ENCODE measurements at regions not wholly inside any gene's neighbourhood (a gene's known extent, or its start where the extent isn't known, plus 50 kb on each side); places are given as distances from the start of the nearest gene placed in this dataset.

- H4K20me1 ChIP-seq (ENCODE audit: control insufficient read depth, extremely low read depth, insufficient read depth, low read length), result no peaks in the 10 kb centered on the region
- dilution Hi-C loops (cut with MboI; ENCODE audit: extremely low pct_ligation_motif_present, low sequenced_read_pairs), result no loop called here
- H3K9me1 ChIP-seq (ENCODE audit: control insufficient read depth, extremely low read depth, insufficient read depth, low read length), result no peaks in the 10 kb centered on the region
- DNase-seq (ENCODE audit: low read depth, low spot score) (no peak), FAIRE-seq (peak; percentile 39)
- TF ChIP-seq EZH2 (IDR thresholded peaks at IDR 0.05; ENCODE audit: low read length) (no peak), CTCF (optimal IDR thresholded peaks at IDR 0.05 in 1 of 3, IDR thresholded peaks at IDR 0.05 in 1 of 3, conservative IDR thresholded peaks at IDR 0.05 in 1 of 3; ENCODE audit: extremely low read depth in 1 of 3, insufficient read depth in 2 of 3, low read length in 3 of 3) (no peak)
- no peak overlapping the region for H2AFZ ChIP-seq (ENCODE audit: control insufficient read depth, low read length)
- no peak overlapping the region for H3K9ac ChIP-seq (ENCODE audit: control insufficient read depth, extremely low read depth, insufficient read depth, low read length)
- H3K27ac ChIP-seq (ENCODE audit: control insufficient read depth, insufficient read depth, low read length), result no peak overlapping the region
- H3K4me1 ChIP-seq (ENCODE audit: control insufficient read depth, extremely low read depth, insufficient read depth, low read length), result no peaks in the 10 kb centered on the region
- no peaks in the 10 kb centered on the region for H3K27me3 ChIP-seq (ENCODE audit: control insufficient read depth, extremely low read depth, insufficient read depth, low read length)
- H3K9me3 ChIP-seq (ENCODE audit: control insufficient read depth, low read depth, low read length), result no peaks in the 10 kb centered on the region
- no peak overlapping the region for H3K4me3 ChIP-seq (ENCODE audit: control insufficient read depth in 2 of 3, extremely low read depth in 1 of 3, insufficient read depth in 2 of 3, low read depth in 1 of 3, low read length in 3 of 3)
- no peaks in the 10 kb centered on the region for H3K79me2 ChIP-seq (ENCODE audit: control insufficient read depth, insufficient read depth, low read length)
- H3K36me3 ChIP-seq (ENCODE audit: control insufficient read depth in 2 of 2, extremely low read depth in 1 of 2, insufficient read depth in 2 of 2, low read length in 2 of 2), result no peaks in the 10 kb centered on the region
- no peak overlapping the region for H3K4me2 ChIP-seq (ENCODE audit: control insufficient read depth, extremely low read depth, insufficient read depth, low read depth, low read length)
Measured at GRCh38 chr2:216804357-216805350, 55.2 kb downstream of the TNP1 start.

- Histone ChIP-seq H3K79me2 (ENCODE audit: control insufficient read depth, insufficient read depth, low read length) (no peaks in the 10 kb centered on the region), H2AFZ (ENCODE audit: control insufficient read depth, low read length) (no peak overlapping the region), H4K20me1 (ENCODE audit: control insufficient read depth, extremely low read depth, insufficient read depth, low read length) (no peaks in the 10 kb centered on the region), H3K4me2 (ENCODE audit: control insufficient read depth, extremely low read depth, insufficient read depth, low read depth, low read length) (no peak overlapping the region), H3K4me3 (ENCODE audit: control insufficient read depth in 2 of 3, extremely low read depth in 1 of 3, insufficient read depth in 2 of 3, low read depth in 1 of 3, low read length in 3 of 3) (no peak overlapping the region), H3K9me3 (ENCODE audit: control insufficient read depth, low read depth, low read length) (no peaks in the 10 kb centered on the region), H3K9ac (ENCODE audit: control insufficient read depth, extremely low read depth, insufficient read depth, low read length) (no peak overlapping the region), H3K36me3 (ENCODE audit: control insufficient read depth in 2 of 2, extremely low read depth in 1 of 2, insufficient read depth in 2 of 2, low read length in 2 of 2) (no peaks in the 10 kb centered on the region), H3K27ac (ENCODE audit: control insufficient read depth, insufficient read depth, low read length) (no peak overlapping the region), H3K9me1 (ENCODE audit: control insufficient read depth, extremely low read depth, insufficient read depth, low read length) (no peaks in the 10 kb centered on the region), H3K4me1 (ENCODE audit: control insufficient read depth, extremely low read depth, insufficient read depth, low read length) (no peaks in the 10 kb centered on the region), H3K27me3 (ENCODE audit: control insufficient read depth, extremely low read depth, insufficient read depth, low read length) (no peaks in the 10 kb centered on the region)
- TF ChIP-seq EZH2 (IDR thresholded peaks at IDR 0.05; ENCODE audit: low read length), result no peak
- TF ChIP-seq CTCF (optimal IDR thresholded peaks at IDR 0.05 in 1 of 3, IDR thresholded peaks at IDR 0.05 in 1 of 3, conservative IDR thresholded peaks at IDR 0.05 in 1 of 3; ENCODE audit: extremely low read depth in 1 of 3, insufficient read depth in 2 of 3, low read length in 3 of 3), result no peak
- dilution Hi-C loops (cut with MboI; ENCODE audit: extremely low pct_ligation_motif_present, low sequenced_read_pairs), result no loop called here
- no peak for DNase-seq (ENCODE audit: low read depth, low spot score)
- FAIRE-seq, result no peak
Measured at GRCh38 chr2:216803791-216804190, 56.1 kb downstream of the TNP1 start.
